HEK293 (cell line): ENCODE measurements at regions not wholly inside any gene's neighbourhood (a gene's known extent, or its start where the extent isn't known, plus 50 kb on each side); places are given as distances from the start of the nearest gene placed in this dataset.

Experiments used
- CTCF ChIA-PET: fragments of 350-600 bp; formaldehyde crosslinking; extraction: SDS; loops from one replicate; lab custom pipeline; 2021; ENCODE audit warnings: antibody characterized with exemption; lab: Yijun Ruan, JAX
- POLR2A ChIA-PET: fragments of 300-600 bp; formaldehyde crosslinking; extraction: SDS; loops from one replicate; lab custom pipeline; 2020; ENCODE audit warnings: antibody characterized with exemption, inconsistent platforms; lab: Yijun Ruan, JAX
- H3K27ac ChIP-seq: fragments of 200-500 bp; sonication (Bioruptor generic); 2 replicates; pipeline ENCODE4 v1.5.1; 2014; ENCODE audit warnings: low read depth, low read length, control low read depth, inconsistent platforms; ENCODE audit errors: extremely low read depth
- H3K36me3 ChIP-seq, 2 experiments: fragments of 200-500 bp in 1 of 2; sonication (Bioruptor generic) in 1 of 2; 1 replicate in 1 of 2; 2 replicates in 1 of 2; pipeline ENCODE4 v1.5.1; 2014 to 2017; ENCODE audit warnings: inconsistent platforms in 2 of 2, low read length in 2 of 2; ENCODE audit not compliant: control insufficient read depth in 2 of 2, insufficient read depth in 1 of 2
- H3K4me1 ChIP-seq: fragments of 200-500 bp; sonication (Bioruptor generic); 2 replicates; pipeline ENCODE4 v1.5.1; 2014; ENCODE audit warnings: mild to moderate bottlenecking, low read length, inconsistent platforms; ENCODE audit not compliant: control insufficient read depth, insufficient read depth
- H3K4me3 ChIP-seq: 2 replicates; pipeline ENCODE4 v1.5.1; 2011; ENCODE audit warnings: low read depth, mild to moderate bottlenecking, control low read depth, low read length, moderate library complexity
- H3K9me3 ChIP-seq: fragments of 200-500 bp; sonication (Bioruptor generic); 2 replicates; pipeline ENCODE4 v1.5.1; 2014; ENCODE audit warnings: low read depth, low read length, inconsistent platforms; ENCODE audit not compliant: control insufficient read depth, insufficient read depth
- CTCF ChIP-seq: fragments of 450-650 bp; formaldehyde crosslinking; IDR thresholded peaks from 2 replicates; pipeline ENCODE4 v1.5.1; 2016; ENCODE audit warnings: missing biosample characterization, missing genetic modification characterization
- HOXD13 ChIP-seq: sonication (generic); formaldehyde crosslinking; IDR thresholded peaks from 2 replicates; pipeline ENCODE4 v1.8.0; 2022; ENCODE audit warnings: missing genetic modification reagents, borderline replicate concordance
- KLF16 ChIP-seq: fragments of 450-650 bp; formaldehyde crosslinking; IDR thresholded peaks from 2 replicates; pipeline ENCODE4 v1.5.1; 2017; ENCODE audit warnings: missing biosample characterization, missing genetic modification characterization
- OVOL3 ChIP-seq: fragments of 450-650 bp; formaldehyde crosslinking; IDR thresholded peaks from 2 replicates; pipeline ENCODE4 v1.5.1; 2016; ENCODE audit warnings: missing biosample characterization, missing genetic modification characterization
- PATZ1 ChIP-seq: fragments of 450-650 bp; formaldehyde crosslinking; IDR thresholded peaks from 2 replicates; pipeline ENCODE4 v1.5.1; 2016; ENCODE audit warnings: missing biosample characterization, missing genetic modification characterization
- SP3 ChIP-seq: fragments of 450-650 bp; formaldehyde crosslinking; IDR thresholded peaks from 2 replicates; pipeline ENCODE4 v1.5.1; 2016; ENCODE audit warnings: missing biosample characterization, missing genetic modification characterization
- ZFP41 ChIP-seq: fragments of 450-650 bp; formaldehyde crosslinking; IDR thresholded peaks from 2 replicates; pipeline ENCODE4 v1.5.1; 2016; ENCODE audit warnings: missing biosample characterization, missing genetic modification characterization, borderline replicate concordance
- ZNF112 ChIP-seq: fragments of 450-650 bp; formaldehyde crosslinking; IDR thresholded peaks from 2 replicates; pipeline ENCODE4 v1.5.0; 2017; ENCODE audit warnings: missing biosample characterization, missing genetic modification characterization
- ZNF114 ChIP-seq: fragments of 450-650 bp; formaldehyde crosslinking; IDR thresholded peaks from 2 replicates; pipeline ENCODE4 v1.5.0; 2017; ENCODE audit warnings: missing biosample characterization, missing genetic modification characterization
- ZNF169 ChIP-seq: fragments of 450-650 bp; formaldehyde crosslinking; IDR thresholded peaks from 2 replicates; pipeline ENCODE4 v1.5.1; 2016; ENCODE audit warnings: missing biosample characterization, missing genetic modification characterization
- ZNF223 ChIP-seq: fragments of 450-650 bp; formaldehyde crosslinking; IDR thresholded peaks from 2 replicates; pipeline ENCODE4 v1.5.1; 2016; ENCODE audit warnings: missing biosample characterization, missing genetic modification characterization
- ZNF23 ChIP-seq: fragments of 450-650 bp; formaldehyde crosslinking; IDR thresholded peaks from 2 replicates; pipeline ENCODE4 v1.5.1; 2016; ENCODE audit warnings: missing biosample characterization, missing genetic modification characterization, borderline replicate concordance
- ZNF416 ChIP-seq: fragments of 450-650 bp; formaldehyde crosslinking; IDR thresholded peaks from 2 replicates; pipeline ENCODE4 v1.5.1; 2016; ENCODE audit warnings: missing biosample characterization, missing genetic modification characterization
- ZNF501 ChIP-seq: fragments of 450-650 bp; formaldehyde crosslinking; IDR thresholded peaks from 2 replicates; pipeline ENCODE4 v1.5.1; 2016; ENCODE audit warnings: missing biosample characterization, missing genetic modification characterization
- ZNF571 ChIP-seq: fragments of 450-650 bp; formaldehyde crosslinking; IDR thresholded peaks from 2 replicates; pipeline ENCODE4 v1.5.0; 2017; ENCODE audit warnings: missing biosample characterization, missing genetic modification characterization
- ZNF623 ChIP-seq: fragments of 450-650 bp; formaldehyde crosslinking; IDR thresholded peaks from 2 replicates; pipeline ENCODE4 v1.5.1; 2016; ENCODE audit warnings: missing biosample characterization, missing genetic modification characterization
- ZNF654 ChIP-seq: fragments of 450-650 bp; formaldehyde crosslinking; IDR thresholded peaks from 2 replicates; pipeline ENCODE4 v1.5.1; 2016; ENCODE audit warnings: low read depth, missing biosample characterization, missing genetic modification characterization
- ZNF776 ChIP-seq: fragments of 450-650 bp; formaldehyde crosslinking; IDR thresholded peaks from 2 replicates; pipeline ENCODE4 v1.5.0; 2017; ENCODE audit warnings: missing biosample characterization, missing genetic modification characterization, borderline replicate concordance
- TF ChIP-seq, protein P1 (sequence below): fragments of 450-650 bp; formaldehyde crosslinking; IDR thresholded peaks from 2 replicates; pipeline ENCODE4 v1.5.1; 2016; ENCODE audit warnings: missing biosample characterization, missing genetic modification characterization
- TF ChIP-seq, protein P2 (sequence below): IDR thresholded peaks from 2 replicates; pipeline ENCODE4 v1.6.1; 2011; ENCODE audit warnings: mild to moderate bottlenecking, low read depth, low read length, borderline replicate concordance

DNA sequence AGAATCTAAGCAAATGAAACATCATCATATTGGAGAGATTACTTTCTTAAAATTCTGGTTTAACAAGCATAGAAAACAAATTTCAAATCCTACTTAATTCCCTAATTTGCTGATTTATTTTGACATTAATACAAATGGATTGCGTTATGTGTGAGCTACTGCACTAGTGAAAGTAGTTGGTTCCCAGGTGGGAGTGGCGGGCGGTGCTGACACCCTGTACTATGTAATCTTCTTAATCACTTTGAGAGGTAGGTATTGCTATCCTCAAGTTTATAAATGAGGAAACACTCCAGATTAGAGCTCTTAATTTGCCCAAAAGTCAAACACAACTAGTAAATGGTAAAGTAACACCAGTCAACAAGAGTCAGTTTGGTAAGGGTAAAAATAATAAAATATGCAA lies 131.1 kb downstream of the ELAPOR2 start:
- no peaks in the 10 kb centered on the region for H3K9me3 ChIP-seq
- H3K4me3 ChIP-seq: no peak overlapping the region
- TF ChIP-seq ZFP41 (tag by site-specific recombination) (no peak), PATZ1 (no peak), ZNF169 (tag by site-specific recombination) (no peak), SP3 (tag by site-specific recombination) (no peak), ZNF223 (tag by site-specific recombination) (no peak), OVOL3 (tag by site-specific recombination) (no peak), ZNF623 (no peak), ZNF416 (no peak)
- TF ChIP-seq, protein P1, sequence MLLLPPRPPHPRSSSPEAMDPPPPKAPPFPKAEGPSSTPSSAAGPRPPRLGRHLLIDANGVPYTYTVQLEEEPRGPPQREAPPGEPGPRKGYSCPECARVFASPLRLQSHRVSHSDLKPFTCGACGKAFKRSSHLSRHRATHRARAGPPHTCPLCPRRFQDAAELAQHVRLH (tag by site-specific recombination): no peak
- peaks cover 0 to 19% of the 10 kb centered on the region in 2 experiments; a peak in 1 of 3 replicates for H3K36me3 ChIP-seq
- POLR2A ChIA-PET: no interaction called here
- no peak overlapping the region for H3K27ac ChIP-seq
- H3K4me1 ChIP-seq: no peaks in the 10 kb centered on the region
- CTCF ChIA-PET: interaction anchor here (0.5 to 2.3 kb wide), 5 partner anchors 9 to 755 kb away, joined by 3 to 25 read pairs (median 3); no protein-coding TSS in a partner anchor

DNA sequence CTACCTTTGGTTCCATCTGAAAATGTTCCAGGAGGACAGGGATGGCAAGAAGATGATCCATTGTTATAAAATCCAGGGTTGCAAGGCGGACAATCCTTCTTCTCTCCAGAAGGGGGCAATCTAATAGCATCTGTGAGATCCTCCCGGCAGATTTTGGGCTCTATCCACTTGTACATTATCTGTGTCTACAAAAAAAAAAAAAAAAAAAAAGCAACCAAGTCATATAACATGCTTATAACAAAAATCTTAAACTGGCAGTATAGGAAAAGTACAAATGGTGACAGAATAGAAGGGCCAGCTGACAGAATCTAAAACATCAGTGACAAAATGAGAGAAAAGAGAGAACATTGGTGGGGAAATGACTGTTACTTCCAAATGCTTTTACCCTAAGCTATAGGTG lies 132.7 kb downstream of the ELAPOR2 start:
- TF ChIP-seq ZNF112 (tag by site-specific recombination): no peak
- TF ChIP-seq, protein P2, sequence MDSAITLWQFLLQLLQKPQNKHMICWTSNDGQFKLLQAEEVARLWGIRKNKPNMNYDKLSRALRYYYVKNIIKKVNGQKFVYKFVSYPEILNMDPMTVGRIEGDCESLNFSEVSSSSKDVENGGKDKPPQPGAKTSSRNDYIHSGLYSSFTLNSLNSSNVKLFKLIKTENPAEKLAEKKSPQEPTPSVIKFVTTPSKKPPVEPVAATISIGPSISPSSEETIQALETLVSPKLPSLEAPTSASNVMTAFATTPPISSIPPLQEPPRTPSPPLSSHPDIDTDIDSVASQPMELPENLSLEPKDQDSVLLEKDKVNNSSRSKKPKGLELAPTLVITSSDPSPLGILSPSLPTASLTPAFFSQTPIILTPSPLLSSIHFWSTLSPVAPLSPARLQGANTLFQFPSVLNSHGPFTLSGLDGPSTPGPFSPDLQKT: no peak
- no peak for TF ChIP-seq HOXD13 (CRISPR knock-in tag)
- TF ChIP-seq ZNF571 (tag by site-specific recombination): no peak
- 0 out of 2 replicates have a peak, but pooled peaks have one; percentile 10 for TF ChIP-seq CTCF (tag by site-specific recombination)
- no peak for TF ChIP-seq ZNF114 (tag by site-specific recombination)
- TF ChIP-seq ZNF776 (tag by site-specific recombination): no peak
- TF ChIP-seq ZNF654 (tag by site-specific recombination): peak; percentile 70
- no peak for TF ChIP-seq ZNF23 (tag by site-specific recombination)
- TF ChIP-seq KLF16 (tag by site-specific recombination): no peak
- no peak for TF ChIP-seq ZNF501 (tag by site-specific recombination)
- TF ChIP-seq, all 188 proteins: peak for 2
- Histone ChIP-seq H3K4me1 (no peaks in the 10 kb centered on the region), H3K36me3 (peaks cover 0 to 19% of the 10 kb centered on the region in 2 experiments; a peak in 1 of 3 replicates), H3K4me3 (no peak overlapping the region), H3K27ac (no peak overlapping the region), H3K9me3 (no peaks in the 10 kb centered on the region)
- CTCF ChIA-PET: interaction anchor here (0.6 to 2.3 kb wide), 20 partner anchors 9 to 1903 kb away, joined by 3 to 25 read pairs (median 4); no protein-coding TSS in a partner anchor
- POLR2A ChIA-PET: interaction anchor here (0.7 kb wide), 1 partner anchor 234 kb away, joined by 6 read pairs; no protein-coding TSS in a partner anchor
